Prostate gland (tissue), 2 donors: ENCODE measurements at regions not wholly inside any gene's neighbourhood (a gene's known extent, or its start where the extent isn't known, plus 50 kb on each side); places are given as distances from the start of the nearest gene placed in this dataset.

Source experiments
- CTCF ChIP-seq, 4 experiments: fragments of 200-600 bp in 2 of 4; fragments of 450-650 bp in 2 of 4; sonication (generic) in 2 of 4; IDR thresholded peaks; 1 replicate in 3 of 4; 2 replicates in 1 of 4; pipeline ENCODE4 v1.5.1; 2016 to 2019; ENCODE audit warnings: antibody characterized with exemption in 4 of 4, mild to moderate bottlenecking in 2 of 4, moderate library complexity in 2 of 4
- POLR2A ChIP-seq: fragments of 450-650 bp; IDR thresholded peaks from one replicate; pipeline ENCODE4 v1.6.1; 2016; ENCODE audit warnings: antibody characterized with exemption, mild to moderate bottlenecking
- POLR2AphosphoS5 ChIP-seq: sonication (generic); formaldehyde crosslinking; IDR thresholded peaks from one replicate; pipeline ENCODE4 v1.6.1; 2017; ENCODE audit warnings: antibody characterized with exemption

- TF ChIP-seq CTCF (IDR thresholded peaks at IDR 0.05) (no peak), POLR2A (no peak), POLR2AphosphoS5 (no peak)
Observed at GRCh38 chr2:171216631-171217030, 55.9 kb upstream of the TLK1 start.
